WI38 (cell line): ENCODE measurements at regions not wholly inside any gene's neighbourhood (a gene's known extent, or its start where the extent isn't known, plus 50 kb on each side); places are given as distances from the start of the nearest gene placed in this dataset.

Source experiments
- H3K4me3 ChIP-seq: 2 replicates; pipeline ENCODE4 v1.5.1; 2011; ENCODE audit warnings: low read depth, mild to moderate bottlenecking, control low read depth, low read length
- TF ChIP-seq, protein P1 (sequence below): IDR thresholded peaks from 2 replicates; pipeline ENCODE4 v1.5.1; 2012; ENCODE audit warnings: low read depth, mild to moderate bottlenecking, control low read depth, low read length

DNA sequence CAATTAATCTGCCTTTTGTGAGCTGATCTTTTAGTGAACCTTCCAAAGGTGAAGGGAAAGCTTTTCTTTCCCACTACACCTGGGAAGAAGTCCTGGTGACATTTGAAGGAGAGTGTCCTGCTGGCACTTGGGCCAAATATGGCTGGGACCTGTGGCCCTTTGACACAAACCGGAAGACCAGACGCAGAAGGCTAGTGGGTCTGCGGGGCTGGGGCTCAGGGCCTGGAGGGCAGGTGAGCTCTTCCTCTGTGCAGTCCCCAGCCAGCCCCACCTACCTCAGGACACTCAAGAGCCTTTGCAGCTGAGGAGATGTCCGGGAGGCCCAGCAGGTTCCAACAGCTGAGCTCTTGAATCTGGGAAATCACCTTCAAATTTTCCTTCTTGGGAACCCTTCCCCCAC is 138.0 kb upstream of the THY1 start:
- TF ChIP-seq, protein P1, sequence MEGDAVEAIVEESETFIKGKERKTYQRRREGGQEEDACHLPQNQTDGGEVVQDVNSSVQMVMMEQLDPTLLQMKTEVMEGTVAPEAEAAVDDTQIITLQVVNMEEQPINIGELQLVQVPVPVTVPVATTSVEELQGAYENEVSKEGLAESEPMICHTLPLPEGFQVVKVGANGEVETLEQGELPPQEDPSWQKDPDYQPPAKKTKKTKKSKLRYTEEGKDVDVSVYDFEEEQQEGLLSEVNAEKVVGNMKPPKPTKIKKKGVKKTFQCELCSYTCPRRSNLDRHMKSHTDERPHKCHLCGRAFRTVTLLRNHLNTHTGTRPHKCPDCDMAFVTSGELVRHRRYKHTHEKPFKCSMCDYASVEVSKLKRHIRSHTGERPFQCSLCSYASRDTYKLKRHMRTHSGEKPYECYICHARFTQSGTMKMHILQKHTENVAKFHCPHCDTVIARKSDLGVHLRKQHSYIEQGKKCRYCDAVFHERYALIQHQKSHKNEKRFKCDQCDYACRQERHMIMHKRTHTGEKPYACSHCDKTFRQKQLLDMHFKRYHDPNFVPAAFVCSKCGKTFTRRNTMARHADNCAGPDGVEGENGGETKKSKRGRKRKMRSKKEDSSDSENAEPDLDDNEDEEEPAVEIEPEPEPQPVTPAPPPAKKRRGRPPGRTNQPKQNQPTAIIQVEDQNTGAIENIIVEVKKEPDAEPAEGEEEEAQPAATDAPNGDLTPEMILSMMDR = no peak
- H3K4me3 ChIP-seq = no peak overlapping the region

DNA sequence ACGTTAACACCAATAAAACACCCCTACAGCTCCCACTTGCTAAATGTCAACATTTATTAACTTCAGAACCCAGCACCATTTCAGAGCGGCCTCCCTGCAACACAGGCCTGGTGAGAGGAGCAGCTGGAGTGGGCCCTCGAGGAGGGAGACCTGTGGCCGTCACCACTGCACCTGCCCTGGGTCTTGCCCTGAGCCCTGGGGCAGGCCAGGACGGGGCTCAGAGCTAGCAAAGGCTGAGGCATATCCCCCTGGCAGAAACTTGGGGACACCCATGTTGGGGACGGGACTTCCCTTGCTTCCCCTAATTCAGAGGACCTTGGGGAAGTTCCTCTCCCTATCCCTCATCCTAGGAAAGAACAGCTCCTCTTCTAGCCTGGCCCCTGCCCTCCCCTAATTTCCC is 137.3 kb upstream of the THY1 start:
- H3K4me3 ChIP-seq = no peak overlapping the region
- TF ChIP-seq, protein P1 = no peak

DNA sequence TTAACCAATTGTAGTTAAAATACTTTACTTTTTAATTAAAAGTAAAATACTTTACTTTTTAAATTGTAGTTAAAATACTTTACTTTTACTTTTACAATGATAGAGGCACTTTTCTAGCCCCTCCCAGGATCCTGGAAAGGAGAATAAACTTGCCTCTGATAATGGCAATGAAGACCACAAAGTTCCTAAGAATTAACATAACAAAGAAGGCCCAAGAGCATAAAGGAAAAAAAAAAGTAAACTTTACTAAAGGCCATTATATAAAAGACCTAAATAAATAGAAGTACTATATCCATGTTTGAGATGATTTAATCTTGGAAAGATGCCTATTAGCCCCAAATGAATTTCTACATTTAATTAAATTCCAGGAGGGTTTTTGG is 129.1 kb upstream of the THY1 start:
- TF ChIP-seq, protein P1 = no peak

DNA sequence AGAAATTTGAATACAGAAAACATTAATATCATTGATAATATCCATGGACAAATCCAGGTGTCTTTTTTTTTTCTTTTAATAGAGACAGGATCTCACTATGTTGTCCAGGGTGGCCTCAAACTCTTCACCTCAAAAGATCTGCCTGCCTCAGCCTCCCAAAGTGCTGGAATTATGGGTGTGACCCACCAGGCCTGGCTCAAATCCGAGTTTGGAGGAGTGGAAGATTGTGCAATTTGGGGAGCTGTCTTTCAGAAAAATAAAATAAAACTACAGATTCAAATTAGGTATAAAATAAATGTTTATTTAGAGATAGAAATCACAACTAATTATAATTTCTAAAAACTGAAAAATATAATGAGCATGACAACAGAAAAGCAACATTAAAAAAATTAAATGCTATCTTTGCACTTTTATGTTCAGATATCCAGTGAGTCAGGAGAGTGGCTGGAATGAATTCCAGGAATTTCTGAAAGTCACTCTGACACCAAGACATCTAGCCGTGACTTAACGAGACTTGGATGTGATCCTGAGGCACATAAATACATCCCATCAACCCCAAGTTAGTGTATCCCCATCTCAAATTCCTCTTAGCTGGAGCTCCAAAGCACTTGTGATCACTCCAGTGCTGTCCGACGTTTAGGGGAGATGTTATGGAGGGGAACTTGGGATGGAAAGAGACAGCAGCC is 128.6 kb upstream of the THY1 start:
- TF ChIP-seq, protein P1 = no peak

More for the DNA sequence above, 129.1 kb upstream of the THY1 start:
- H3K4me3 ChIP-seq = no peak overlapping the region

DNA sequence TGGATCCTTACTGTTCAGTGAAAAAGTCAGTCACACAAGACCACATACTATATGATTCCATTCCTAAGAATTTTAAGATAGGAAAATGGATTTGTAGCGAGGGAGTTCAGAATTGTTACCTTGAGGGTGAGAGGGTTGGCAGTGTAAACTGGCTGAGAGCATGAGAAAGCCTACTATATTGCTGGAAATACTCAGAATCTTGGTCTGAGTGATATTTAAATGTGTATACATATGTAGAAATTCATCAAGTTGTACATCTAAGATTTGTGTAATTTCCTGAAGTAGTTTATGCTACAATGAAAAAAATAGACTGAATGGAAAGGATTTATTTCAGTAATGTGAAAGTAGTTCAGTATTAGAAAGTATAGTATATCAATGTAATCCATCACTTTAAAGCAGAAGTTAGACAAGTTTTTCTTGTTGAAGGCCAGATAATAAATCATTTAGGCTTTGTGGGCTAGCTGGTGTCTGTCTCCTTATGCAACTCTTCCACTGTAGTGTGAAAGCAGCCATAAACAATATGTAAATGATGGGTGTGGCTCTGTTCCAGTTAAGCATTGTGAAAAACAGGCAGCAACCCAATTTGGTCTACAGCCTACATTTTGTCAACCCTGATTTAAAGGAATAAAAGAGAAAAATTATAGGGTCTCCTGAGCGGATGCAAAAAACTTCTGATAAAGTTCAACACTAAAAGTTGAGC is 127.2 kb upstream of the THY1 start:
- H3K4me3 ChIP-seq = no peak overlapping the region
- TF ChIP-seq, protein P1 = no peak

More for the DNA sequence above, 128.6 kb upstream of the THY1 start:
- no peak overlapping the region for H3K4me3 ChIP-seq

DNA sequence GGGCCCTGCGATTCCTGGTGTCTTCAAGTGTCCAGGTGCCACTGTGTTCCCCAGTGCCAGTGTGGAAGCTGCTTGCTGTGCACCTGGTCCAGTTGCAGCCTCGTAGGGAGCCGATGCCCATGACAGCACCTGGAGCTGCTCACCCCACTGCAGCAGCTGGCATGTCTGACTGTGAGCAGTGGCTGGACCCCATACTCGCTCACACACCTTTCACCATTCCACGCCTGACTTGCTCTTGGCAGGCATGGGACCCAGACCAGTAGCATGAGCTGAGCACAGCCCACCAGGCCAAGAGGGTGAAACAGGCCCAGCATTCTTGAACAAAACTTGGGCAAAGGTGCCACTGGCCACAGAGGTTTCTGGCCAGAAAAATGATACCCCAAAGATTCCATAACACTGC is 124.5 kb upstream of the THY1 start:
- TF ChIP-seq, protein P1 = no peak
- no peak overlapping the region for H3K4me3 ChIP-seq

DNA sequence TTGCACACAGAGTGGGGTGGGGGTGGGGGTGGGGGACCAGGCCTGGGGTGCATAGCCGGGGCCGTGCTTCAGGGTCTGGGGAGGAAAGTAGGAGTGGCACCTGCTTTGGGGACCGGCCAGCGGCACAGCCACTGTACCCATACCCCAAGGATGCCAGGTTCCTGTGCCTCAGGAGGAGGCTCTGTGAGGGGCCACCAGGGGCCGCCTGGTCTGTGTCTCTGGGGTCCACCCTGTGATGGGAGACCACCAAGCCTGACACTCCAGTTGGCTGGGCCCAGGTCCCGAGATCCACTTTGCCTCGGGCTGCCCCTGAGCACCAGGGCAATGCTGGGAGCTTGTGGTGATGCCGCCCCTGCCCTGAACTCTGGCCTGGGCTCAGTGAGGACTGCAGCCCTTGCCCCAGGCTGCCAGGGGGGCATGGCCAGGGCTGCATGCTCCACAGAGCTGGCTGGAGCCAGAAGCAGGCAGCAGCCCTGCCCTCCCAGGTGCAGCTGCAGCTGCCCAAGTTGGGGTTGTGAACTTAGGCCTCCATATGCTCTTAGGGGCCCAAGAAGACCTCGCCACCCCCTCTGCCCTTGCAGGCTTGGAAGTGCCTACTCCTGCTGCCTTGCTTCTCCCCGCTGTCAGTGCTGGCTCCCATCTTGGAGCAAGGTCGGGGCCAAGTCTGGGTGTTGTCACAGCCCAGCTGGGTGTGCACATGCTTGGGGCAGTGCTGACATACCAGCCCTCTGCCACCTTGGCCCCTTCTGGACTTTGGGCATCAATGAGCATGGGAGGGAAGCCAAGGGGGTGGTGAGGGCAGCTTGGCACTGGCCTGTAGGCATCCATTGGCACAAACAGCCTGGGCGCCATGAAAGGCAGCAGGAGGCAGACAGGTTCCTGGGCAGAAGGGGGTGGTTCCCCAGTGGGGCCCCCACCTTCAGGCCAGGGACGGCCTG is 123.3 kb upstream of the THY1 start:
- TF ChIP-seq, protein P1 = no peak
- H3K4me3 ChIP-seq = no peak overlapping the region
